Inferior parietal cortex (tissue), 1 donor: ENCODE measurements at regions not wholly inside any gene's neighbourhood (a gene's known extent, or its start where the extent isn't known, plus 50 kb on each side); places are given as distances from the start of the nearest gene placed in this dataset.
"Not testable (repeated sequence)": the region's sequence is repeated elsewhere in the genome, so short reads cannot be mapped to it uniquely, and the experiment has no call there.

ENCODE experiments used
- DNase-seq: peaks from one replicate; pipeline ENCODE4 v3.0.0-alpha.2; 2016; ENCODE audit errors: extremely low spot score

DNA sequence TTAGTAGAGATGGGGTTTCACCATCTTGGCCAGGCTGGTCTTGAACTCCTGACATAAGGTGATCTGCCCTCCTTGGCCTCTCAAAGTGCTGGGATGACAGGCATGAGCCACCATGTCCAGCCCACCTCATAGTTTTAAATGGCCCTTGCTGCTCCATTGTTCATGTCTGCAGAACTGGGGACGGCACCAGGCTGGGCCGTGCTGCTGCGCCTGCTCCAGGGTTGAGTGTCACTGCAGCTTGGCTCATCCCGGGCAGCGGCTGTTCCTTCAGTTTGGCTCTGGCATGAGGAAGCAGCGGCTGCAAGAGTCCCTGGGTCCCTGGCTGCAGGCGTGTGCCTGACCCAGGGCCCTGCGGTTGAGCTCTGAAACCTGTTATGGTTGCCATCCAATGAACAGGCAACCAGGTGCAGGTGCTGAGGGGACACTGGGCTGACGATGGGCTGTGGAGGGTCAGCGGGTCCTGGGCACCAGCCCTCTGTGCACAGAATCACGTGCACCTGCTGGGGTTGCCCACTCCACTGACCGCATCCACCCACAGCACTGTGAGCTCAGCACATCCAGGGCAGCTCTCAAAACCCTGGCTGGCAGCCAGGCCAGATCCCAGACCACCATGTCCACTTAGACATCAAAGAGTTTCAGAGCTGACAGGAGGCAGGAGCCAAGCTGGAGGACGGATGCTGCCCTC is 70.2 kb upstream of the PPP2R2D start:
- no peak for DNase-seq

DNA sequence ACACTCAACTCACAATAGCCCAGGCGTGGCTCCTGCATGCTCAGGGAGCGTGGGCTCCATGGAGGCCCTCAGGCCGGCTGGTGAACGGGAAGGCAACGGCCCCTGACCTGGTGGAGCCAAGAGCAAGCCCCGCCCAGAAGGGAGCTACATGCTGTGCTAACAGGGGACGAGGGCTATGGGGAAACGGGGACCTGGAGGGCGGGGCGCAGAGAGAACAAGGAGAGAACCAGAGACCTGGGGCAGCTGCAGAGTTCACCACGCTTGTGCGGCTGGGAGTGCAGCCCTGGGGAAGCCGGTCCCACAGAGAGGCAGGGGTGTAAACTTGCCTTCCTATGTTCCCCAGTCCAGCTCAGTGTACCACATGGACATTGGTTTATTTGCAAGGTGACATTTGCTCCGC is 69.2 kb upstream of the PPP2R2D start:
- DNase-seq: no peak

DNA sequence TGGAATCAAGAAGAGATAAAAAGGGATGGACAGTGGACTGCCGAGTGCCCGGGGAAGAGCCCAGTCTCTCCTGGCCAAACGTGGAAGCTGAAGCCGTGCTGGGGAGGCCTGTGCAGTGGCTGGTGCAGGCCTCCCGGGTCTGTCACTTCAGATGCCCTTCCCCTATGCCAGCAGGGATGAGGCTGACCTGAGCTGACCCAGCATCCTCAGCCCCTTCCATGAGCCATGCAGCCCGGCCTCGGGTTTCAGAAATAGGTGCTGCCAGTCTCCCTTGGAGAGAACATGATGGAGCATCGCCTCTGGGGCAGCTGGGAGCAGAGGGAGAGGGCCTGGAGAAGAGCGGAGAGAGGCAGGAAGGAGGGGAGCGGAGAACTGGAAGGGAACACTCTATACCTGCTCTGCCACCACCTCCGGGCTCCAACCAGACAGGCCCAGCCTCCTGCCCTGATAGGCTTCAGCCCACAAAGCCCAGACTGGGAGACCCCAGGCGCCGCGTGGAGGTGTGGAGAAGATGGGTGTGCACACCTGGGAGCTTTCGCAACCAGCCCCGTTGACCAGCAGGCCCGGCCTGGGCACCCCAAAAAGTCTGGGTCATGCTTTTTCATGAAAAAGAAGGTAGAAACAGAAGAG is 68.6 kb upstream of the PPP2R2D start:
- DNase-seq: no peak

DNA sequence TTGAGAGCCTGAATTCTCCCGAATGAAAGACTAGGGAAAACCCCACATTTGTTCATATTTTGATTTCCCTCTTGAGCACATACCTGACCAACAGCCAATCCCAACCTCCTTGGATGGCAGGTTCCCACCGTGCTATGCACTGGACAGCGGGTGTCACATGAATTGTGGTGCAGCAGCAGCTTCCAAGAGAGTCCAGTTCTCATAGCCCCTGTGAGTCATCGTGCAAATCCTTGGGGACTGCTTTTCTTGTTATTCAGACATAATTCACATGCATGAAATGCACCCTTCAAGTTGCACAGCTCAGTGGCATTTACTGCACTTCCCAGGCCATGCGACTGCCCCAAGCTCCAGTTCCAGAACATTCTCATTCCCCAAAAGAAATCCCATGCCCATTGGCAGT is 67.8 kb upstream of the PPP2R2D start:
- DNase-seq: no peak

DNA sequence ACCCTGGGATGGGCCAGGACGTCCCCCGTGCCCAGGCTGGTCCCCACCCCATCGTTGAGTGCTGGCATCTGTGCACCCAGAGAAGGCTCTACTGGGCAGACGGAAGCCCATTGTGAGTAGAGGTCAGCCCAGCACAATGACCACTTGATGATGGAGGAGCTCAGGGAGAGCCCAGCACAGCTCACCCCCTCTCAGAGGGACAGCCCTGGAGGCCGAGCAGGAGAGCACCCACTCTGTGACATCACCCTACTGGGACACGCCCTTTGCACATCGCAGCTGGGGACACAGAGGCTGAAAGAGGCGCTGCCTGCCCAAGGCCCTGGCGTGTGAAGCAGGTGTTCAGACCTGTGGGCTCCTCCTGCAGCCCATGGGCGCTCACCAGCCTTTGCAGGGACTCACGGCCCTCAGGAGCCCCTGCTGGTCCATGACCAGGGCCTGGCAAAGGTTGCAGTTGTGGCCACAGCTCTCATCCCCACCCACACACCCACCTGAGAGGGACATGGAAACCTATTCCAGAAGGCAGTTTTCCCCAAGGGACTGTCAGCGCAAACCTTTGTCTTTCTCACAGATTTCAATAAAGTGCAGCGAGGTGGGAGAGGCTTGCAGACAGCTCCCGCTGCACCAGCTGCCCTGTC is 67.2 kb upstream of the PPP2R2D start:
- DNase-seq: no peak

DNA sequence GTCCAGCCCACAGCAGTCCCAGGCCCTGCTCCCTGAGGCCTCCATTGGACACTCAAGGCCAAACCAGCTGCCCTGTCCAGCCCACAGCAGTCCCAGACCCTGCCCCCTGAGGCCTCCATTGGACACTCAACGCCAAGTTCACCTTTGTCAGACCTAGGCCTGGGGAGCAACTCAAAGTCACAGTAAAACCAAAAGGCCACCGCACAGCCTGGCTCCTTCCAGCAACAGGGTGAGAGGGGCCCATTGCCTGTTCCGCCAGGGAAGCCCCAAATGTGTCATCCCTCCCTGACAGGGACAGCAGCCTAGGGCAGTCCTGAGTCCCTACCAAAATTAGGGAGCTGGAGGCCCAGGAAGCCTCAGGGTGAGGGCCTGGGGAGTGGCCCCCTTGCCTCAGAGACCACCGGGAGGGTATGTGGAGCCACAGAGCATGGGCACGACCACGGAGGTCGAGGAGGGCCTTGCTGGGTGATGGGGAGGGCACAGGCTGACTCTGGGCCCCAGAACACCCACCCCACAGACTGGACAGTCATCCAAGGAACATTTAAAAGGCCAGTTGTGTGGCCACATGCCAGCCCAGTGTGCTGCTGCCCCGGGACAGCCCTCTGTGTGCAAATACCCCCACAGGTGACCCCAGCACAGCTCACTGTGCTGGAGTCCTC is 66.5 kb upstream of the PPP2R2D start:
- no peak for DNase-seq

DNA sequence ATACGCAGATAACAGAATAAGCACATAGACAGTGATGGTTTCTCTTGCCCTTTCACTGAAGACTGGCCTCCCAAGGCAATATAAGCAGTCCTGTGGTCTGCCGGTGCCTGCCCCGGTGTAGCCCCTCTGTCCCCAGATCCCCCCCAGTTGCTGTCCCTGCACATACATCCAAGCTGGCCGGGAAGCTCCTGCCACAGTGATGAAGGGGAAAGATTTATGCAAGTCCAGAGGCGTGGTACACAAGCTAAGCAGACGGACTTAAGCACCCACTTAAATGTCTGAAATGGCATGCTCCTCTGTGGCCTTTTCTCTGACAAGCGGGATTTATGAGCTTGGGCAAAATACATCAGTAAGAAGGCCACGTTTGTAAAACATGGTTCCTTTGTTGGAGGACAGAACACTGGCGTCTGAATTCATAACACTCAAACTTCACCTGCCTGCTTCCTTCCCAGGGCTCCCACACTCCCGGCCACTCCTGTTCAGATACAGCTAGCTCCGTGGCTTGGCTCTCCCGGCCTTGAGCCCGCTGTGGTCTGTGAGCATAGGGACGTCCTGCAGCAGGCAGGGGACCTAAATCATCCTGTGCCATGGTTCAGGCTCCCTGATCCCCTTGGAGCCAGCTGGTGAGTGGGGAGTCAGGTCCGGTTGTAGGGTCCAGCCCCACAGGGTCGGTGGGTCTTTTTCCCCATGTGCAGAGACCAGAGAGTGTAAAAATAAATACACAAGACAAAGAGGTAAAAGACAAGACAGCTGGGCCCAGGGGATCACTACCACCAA is 61.7 kb upstream of the PPP2R2D start:
- DNase-seq: no peak

DNA sequence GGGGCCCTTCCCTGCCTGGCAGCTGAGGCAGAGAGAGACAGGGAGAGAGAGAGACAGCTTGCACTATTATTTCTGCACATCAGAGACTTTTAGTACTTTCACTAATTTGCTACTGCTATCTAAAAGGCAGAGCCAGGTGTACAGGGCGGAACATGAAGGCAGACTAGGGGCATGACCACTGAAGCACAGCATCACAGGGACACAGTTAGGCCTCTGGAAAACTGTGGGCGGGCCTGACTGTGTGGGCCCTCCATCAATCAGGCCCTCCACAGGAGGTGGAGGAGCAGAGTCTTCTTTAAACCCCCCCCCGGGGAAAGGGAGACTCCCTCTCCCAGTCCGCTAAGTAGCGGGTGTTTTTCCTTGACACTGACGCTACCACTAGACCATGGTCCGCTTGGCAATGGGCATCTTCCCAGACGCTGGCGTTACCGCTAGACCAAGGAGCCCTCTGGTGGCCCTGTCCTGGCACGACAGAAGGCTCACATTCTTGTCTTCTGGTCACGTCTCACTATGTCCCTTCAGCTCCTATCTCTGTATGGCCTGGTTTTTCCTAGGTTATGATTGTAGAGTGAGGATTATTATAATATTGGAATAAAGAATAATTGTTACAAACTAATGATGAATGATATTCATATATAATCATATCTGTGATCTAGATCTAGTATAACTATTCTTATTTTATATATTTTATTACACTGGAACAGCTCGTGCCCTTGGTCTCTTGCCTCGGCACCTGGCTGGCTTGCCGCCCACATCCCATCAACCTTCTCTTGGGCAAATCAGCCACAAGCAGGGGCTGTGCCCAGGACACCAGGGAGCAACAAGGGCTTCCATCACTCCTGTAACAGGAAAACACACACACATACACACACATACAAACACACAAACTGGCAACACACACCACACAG is 60.7 kb upstream of the PPP2R2D start:
- DNase-seq: not testable (repeated sequence)

DNA sequence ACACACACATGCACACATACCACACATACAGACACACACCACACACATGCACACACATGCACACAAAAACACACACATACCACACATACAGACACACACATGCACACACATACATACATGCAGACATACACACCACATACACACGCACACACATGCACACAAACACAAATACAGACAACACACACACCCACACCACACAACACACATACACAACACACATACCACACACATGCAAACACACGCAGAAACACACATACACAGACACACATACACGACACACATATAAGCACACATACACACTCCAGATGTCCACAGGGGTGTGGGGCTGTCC is 60.1 kb upstream of the PPP2R2D start:
- DNase-seq: no peak

DNA sequence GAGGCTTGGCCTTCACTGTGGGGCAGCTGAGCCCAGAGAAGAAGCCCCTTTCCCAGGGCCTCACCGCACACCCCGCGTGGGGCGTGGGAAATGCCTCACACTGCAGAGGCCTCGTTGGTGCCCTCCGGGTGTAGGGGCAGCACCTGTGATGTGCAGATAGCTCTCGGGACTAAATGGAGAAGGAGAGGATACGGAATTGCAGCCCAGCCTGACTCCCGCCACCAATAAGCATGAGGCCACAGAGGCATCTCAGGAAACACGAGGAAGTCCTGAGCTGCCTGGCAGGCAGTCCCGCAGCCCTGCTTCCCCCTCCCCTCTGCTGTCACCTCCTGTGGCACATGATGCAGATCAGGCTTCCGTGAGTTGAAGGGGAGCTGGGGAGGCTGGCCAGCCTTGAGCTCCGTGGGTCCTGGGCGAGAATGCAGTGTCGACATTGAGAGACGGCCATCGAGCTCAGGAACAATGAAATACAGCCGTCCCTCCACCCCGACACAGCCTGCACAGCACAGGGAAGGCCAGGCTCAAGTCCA is 59.6 kb upstream of the PPP2R2D start:
- no peak for DNase-seq

DNA sequence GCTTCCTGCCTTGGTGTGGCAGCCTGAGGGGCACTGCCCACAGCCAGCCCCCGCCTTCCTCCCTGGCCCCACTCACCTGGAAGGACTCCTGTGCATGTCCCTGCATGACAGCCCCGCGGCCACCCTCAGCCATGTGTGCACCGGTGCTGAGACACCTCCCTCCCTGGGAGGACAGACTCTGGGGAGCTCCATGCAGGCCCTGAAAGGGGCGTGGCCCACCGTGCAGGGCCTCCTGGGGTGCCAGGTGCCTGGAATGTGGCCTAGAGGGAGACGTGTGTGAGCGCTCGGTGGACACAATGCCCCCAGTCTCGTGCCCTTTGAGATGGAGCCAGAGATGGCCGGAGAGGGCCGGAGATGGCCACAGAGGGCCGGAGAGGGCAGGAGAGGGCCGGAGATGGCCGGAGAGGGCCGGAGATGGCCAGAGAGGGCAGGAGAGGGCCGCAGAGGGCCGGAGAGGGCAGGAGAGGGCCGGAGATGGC is 59.1 kb upstream of the PPP2R2D start:
- DNase-seq: no peak

DNA sequence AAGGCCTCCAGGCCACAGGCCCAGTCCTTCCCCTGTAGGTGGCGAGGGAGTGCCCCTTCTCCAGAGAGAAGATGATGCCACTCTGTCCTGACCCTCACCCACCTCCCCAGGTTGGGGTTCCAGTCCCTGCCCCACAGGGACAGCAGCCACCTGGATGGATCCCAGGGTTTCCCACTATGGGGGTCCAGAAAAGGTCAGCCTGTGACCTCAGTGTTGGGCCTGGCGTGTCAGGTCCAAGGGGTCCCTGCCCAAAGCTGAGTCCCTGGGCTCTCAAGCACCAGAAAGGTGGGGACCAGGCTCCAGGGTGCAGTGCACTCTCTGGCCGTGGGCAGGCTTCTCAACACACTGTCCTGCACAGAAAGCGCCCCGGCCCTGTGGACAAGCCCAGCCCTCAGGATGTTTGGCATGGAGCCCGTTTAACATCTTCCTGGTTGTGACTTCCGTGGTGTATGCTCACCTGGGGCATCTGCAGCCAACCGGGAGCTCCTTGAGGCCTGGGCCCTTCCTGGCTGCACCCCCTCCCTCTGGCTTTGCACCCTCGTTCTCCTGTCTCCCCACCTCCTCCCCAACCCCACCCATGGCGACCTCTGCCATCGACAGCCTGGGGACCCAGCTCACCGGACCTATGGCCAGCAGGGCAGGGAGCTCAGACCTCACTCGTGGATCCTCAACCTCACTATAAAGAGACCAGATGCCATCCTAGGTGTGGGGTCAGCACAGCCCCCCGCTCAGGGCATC is 58.3 kb upstream of the PPP2R2D start:
- DNase-seq: no peak

DNA sequence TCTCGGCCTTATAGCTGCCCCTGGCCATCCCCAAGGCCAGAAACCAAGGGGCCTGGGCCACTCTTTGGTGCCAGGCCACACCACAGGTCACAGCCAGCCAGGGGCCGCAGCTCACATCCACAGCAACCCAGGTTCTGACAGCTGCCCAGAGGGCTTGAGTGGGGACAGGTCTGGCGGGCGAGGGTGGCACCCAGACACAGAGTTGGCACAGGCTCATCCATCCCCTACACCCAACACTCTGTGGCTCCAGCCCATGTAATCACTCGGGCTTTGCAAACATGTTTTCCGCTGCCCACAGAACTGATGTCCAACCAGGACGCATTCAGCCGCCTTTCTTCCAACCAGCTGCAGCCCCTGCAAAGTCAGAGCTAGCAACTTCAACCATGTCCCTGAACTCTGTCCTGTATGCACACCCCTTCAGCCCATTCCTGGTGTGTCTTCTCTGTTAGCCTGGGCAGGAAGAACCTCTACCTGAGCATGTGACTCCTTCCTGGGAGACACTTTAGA is 57.7 kb upstream of the PPP2R2D start:
- no peak for DNase-seq

DNA sequence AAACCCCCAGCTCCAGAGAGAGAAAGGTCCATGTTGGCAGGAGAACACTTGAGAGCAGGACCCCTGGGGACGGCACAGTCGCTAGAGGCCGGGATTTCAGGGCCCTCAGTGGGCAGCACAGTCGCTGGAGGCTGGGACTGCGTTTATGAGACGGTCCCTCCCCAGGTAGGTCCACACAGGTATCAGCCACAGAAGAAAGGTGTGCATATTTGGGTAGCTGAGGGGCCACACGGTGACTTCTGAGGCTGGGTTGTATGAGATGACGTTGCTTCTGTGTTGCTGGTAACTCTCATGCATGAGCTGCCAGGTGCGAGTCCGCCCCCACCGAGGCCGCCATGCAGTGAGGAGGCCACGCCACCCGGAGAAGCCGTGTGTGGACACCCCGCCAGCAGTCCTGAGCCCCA is 56.9 kb upstream of the PPP2R2D start:
- DNase-seq: no peak

DNA sequence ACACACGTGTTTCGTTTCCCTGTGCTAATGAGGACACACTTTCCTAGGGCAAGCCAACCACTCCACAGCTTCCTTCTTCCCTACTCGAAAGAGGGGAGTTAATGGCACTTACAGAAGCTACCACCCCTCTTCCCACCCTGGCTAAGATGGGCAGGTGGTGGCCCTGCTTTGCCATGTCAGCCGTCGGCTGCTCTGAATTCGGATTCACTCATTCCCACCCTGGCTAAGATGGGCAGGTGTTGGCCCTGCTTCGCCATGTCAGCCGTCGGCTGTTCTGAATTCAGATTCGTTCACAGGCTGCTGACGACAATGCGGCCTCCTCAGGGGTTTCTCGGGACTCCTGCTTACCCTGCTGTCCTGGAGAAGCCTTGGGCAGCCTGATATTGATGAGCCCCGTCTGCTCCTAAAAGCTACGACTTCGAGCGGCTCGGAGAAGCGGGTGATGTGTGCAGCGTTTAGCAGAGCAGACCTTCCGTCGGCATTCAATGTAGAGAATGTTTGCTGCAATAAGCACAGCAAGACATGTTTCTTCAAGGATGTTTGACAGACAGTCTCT is 56.2 kb upstream of the PPP2R2D start:
- no peak for DNase-seq

DNA sequence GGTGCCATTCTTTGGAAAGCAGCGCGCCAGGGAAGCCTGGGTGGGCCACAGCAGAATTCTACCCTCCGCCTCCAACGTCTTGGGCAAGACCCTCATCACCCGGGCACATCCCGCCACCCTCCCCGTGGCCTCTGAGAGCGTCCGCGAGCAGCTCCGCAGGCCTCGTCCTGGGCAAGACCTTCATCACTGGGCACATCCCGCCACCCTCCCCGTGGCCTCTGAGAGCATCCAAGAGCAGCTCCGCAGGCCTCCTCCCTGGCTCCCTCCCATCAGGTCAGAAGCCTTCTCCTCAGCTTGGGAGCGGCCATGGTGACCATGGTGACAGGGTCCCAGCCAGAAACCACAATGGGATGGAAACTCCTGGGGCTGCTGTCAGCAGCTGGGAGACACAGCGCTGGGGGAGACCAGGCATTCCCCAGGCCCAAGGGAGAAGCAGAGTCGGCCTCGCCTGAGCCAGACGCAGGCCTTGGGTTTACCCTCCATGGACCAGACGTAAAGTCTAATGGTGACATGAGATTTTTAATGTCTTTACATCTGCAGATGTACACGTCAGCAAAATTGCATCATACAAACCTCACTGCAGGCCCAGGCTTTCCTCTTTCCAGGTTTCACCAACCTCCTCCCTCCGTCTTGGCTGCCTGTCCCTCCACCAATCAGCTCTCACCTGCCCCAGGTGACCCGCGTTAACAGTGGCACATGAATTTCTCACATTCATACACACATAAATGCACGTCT is 55.1 kb upstream of the PPP2R2D start:
- DNase-seq: no peak

DNA sequence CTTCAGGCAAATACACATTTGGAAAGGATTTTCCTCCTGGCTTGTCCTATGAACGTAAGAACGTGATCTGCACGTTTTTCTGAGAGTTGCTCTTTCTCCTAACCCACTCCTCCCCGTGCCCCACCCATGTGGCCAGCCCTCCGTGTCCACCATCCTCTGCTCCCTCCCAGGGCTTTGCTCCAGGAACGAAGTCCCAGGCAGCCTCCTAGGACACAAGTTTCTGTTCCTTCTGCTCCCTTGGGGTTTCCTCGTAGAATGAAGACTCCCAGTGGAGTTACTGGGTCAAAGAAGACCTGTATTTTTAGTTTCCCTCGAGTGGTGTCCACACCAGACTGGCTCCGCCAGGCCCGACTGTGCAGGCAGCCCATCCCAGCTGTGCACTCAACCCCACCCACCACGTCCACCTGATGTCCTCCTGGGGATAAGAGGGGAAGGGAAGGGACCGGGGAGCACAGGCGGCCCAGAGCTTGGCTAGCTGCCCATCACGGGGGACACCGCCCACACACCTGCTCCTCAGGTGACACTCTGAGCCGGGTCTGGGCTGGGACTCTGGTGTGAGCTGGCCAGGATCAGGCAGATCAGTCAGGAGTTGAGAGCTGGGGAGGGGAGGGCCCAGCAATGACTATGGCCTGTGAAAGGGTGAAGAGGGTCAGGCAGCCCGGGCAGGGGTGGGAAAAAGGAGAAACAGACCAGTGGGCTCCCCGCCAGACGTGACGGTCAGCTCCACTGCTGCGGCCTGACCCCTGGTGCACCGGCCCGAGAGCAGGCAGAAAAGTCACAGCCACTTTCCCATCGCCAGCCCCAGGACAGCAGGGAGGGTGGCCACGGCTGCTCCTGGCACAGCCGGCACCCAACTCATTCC is 54.3 kb upstream of the PPP2R2D start:
- DNase-seq: no peak
